HepG2 (cell line): ENCODE measurements at regions not wholly inside any gene's neighbourhood (a gene's known extent, or its start where the extent isn't known, plus 50 kb on each side); places are given as distances from the start of the nearest gene placed in this dataset.

ENCODE experiments used
- ATF3 ChIP-seq: sonication (generic); formaldehyde crosslinking; IDR thresholded peaks from 2 replicates; pipeline ENCODE4 v1.4.0; 2020; ENCODE audit warnings: missing genetic modification reagents
- BHLHE40 ChIP-seq: IDR thresholded peaks from 2 replicates; pipeline ENCODE4 v1.6.1; 2011; ENCODE audit warnings: low read length, improper control_type of control experiment
- CTCF ChIP-seq: sonication (generic); formaldehyde crosslinking; IDR thresholded peaks from 2 replicates; pipeline ENCODE4 v1.5.0; 2020; ENCODE audit warnings: mild to moderate bottlenecking, missing genetic modification reagents, moderate library complexity
- EZH2 ChIP-seq: conservative IDR thresholded peaks from 2 replicates; pipeline ENCODE4 v1.6.1; 2012; ENCODE audit warnings: mild to moderate bottlenecking, low read depth, low read length, moderate library complexity
- IRF1 ChIP-seq: sonication (generic); formaldehyde crosslinking; IDR thresholded peaks from 2 replicates; pipeline ENCODE4 v1.4.0; 2020; ENCODE audit warnings: low read depth, mild to moderate bottlenecking, missing genetic modification reagents
- POLR2A ChIP-seq, 2 experiments: IDR thresholded peaks; 2 replicates each; pipeline ENCODE4 v1.6.1; 2011; ENCODE audit warnings: low read depth in 2 of 2, low read length in 2 of 2, mild to moderate bottlenecking in 1 of 2, moderate library complexity in 1 of 2; ENCODE audit not compliant: insufficient read depth in 1 of 2
- TCF12 ChIP-seq, 2 experiments: fragments of 450-650 bp in 1 of 2; sonication (generic) in 1 of 2; formaldehyde crosslinking in 1 of 2; IDR thresholded peaks; 2 replicates each; pipeline versions ENCODE4 v1.6.1 to v1.8.0; 2017 to 2022; ENCODE audit warnings: antibody characterized with exemption in 1 of 2, mild to moderate bottlenecking in 1 of 2, missing genetic modification reagents in 1 of 2, moderate library complexity in 1 of 2
- TOE1 ChIP-seq: sonication (generic); formaldehyde crosslinking; IDR thresholded peaks from 2 replicates; pipeline ENCODE4 v1.4.0; 2020; ENCODE audit warnings: mild to moderate bottlenecking, missing genetic modification reagents
- ZNF552 ChIP-seq: sonication (generic); formaldehyde crosslinking; IDR thresholded peaks from 2 replicates; pipeline ENCODE4 v1.9.0; 2022; ENCODE audit warnings: missing genetic modification reagents, mild to moderate bottlenecking, borderline replicate concordance
- TF ChIP-seq, protein P1 (sequence below): IDR thresholded peaks from 2 replicates; pipeline ENCODE4 v1.6.1; 2012; ENCODE audit warnings: low read length, improper control_type of control experiment

DNA sequence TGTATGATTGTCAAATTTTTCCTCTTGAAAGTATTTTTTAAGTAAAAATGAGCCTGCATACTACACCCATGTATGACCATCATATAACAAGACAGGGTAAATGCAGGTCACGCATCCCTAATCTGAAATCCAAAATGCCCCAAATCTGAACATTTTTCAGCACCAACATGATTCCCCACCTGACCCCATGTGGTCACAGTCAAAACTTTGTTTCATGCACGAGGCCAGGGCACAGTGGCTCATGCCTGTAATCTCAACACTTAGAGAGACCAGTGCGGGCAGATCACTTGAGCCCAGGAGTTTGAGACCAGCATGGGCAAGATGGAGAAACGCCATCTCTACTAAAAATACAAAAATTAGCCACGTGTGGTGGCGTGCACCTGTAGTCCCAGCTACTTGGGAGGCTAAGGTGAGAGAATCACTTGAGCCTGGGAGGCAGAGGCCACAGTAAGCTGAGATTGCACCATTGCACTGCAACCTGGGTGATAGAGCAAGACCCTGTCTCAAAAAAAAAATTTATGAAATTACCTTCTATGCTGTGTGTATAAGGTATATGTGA is 63.7 kb upstream of the NPAS1 start:
- TF ChIP-seq TCF12 (IDR thresholded peaks at IDR 0.05): no peak
- TF ChIP-seq TCF12 (CRISPR knock-in tag; IDR thresholded peaks at IDR 0.05): no peak
- no peak for TF ChIP-seq TOE1 (CRISPR knock-in tag)
- no peak for TF ChIP-seq BHLHE40
- no peak for TF ChIP-seq CTCF (CRISPR knock-in tag)
- no peak for TF ChIP-seq EZH2
- TF ChIP-seq ZNF552 (CRISPR knock-in tag): no peak
- TF ChIP-seq ATF3: no peak
- TF ChIP-seq, protein P1, sequence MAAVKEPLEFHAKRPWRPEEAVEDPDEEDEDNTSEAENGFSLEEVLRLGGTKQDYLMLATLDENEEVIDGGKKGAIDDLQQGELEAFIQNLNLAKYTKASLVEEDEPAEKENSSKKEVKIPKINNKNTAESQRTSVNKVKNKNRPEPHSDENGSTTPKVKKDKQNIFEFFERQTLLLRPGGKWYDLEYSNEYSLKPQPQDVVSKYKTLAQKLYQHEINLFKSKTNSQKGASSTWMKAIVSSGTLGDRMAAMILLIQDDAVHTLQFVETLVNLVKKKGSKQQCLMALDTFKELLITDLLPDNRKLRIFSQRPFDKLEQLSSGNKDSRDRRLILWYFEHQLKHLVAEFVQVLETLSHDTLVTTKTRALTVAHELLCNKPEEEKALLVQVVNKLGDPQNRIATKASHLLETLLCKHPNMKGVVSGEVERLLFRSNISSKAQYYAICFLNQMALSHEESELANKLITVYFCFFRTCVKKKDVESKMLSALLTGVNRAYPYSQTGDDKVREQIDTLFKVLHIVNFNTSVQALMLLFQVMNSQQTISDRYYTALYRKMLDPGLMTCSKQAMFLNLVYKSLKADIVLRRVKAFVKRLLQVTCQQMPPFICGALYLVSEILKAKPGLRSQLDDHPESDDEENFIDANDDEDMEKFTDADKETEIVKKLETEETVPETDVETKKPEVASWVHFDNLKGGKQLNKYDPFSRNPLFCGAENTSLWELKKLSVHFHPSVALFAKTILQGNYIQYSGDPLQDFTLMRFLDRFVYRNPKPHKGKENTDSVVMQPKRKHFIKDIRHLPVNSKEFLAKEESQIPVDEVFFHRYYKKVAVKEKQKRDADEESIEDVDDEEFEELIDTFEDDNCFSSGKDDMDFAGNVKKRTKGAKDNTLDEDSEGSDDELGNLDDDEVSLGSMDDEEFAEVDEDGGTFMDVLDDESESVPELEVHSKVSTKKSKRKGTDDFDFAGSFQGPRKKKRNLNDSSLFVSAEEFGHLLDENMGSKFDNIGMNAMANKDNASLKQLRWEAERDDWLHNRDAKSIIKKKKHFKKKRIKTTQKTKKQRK: no peak
- TF ChIP-seq POLR2A (IDR thresholded peaks at IDR 0.05; ENCODE audit: insufficient read depth in 1 of 2, low read depth in 2 of 2, low read length in 2 of 2): no peak
- TF ChIP-seq IRF1 (CRISPR knock-in tag): no peak
